AG04449 (cell line): ENCODE measurements at regions not wholly inside any gene's neighbourhood (a gene's known extent, or its start where the extent isn't known, plus 50 kb on each side); places are given as distances from the start of the nearest gene placed in this dataset.
"Not testable (repeated sequence)": the region's sequence is repeated elsewhere in the genome, so short reads cannot be mapped to it uniquely, and the experiment has no call there.

Source experiments
- CTCF ChIA-PET: fragments of 350-600 bp; formaldehyde crosslinking; extraction: SDS; loops from one replicate; lab custom pipeline; 2021; ENCODE audit warnings: antibody characterized with exemption; lab: Yijun Ruan, JAX
- POLR2A ChIA-PET: fragments of 400-600, 350-600 bp; formaldehyde crosslinking; extraction: SDS; loops from one replicate; lab custom pipeline; 2020; ENCODE audit warnings: antibody characterized with exemption, inconsistent platforms; lab: Yijun Ruan, JAX
- DNase-seq: peaks from one replicate; pipeline ENCODE4 v3.0.0-alpha.2; 2010; ENCODE audit warnings: low read depth, low spot score
- H3K4me3 ChIP-seq: 2 replicates; pipeline ENCODE4 v1.5.1; 2011; ENCODE audit warnings: low read depth, mild to moderate bottlenecking, control low read depth, low read length
- CTCF ChIP-seq: IDR thresholded peaks from one replicate; pipeline ENCODE4 v1.5.1; 2011; ENCODE audit warnings: mild to moderate bottlenecking, moderate library complexity, low read length, control low read depth, inconsistent platforms; ENCODE audit not compliant: insufficient read depth; ENCODE audit errors: missing control alignments

GRCh38 chr3:171978390-171978789 lies 61.0 kb upstream of the FNDC3B start:
- ChIA-PET CTCF (no interaction called here), POLR2A (no interaction called here)
- TF ChIP-seq CTCF, result no peak
- no peak for DNase-seq
- no peak overlapping the region for H3K4me3 ChIP-seq

GRCh38 chr3:171979081-171979480 lies 60.3 kb upstream of the FNDC3B start:
- POLR2A ChIA-PET, result no interaction called here
- no peak for TF ChIP-seq CTCF

GRCh38 chr3:171980578-171981270 lies 58.7 kb upstream of the FNDC3B start:
- ChIA-PET CTCF (interaction anchor here (1.3 kb wide), 1 partner anchor 11 kb away, joined by 5 read pairs; no protein-coding TSS in a partner anchor), POLR2A (no interaction called here)
- H3K4me3 ChIP-seq, result no peak overlapping the region
- no peak for TF ChIP-seq CTCF
- no peak for DNase-seq

More at GRCh38 chr3:171979081-171979480, 60.3 kb upstream of the FNDC3B start:
- CTCF ChIA-PET, result no interaction called here
- no peak for DNase-seq
- no peak overlapping the region for H3K4me3 ChIP-seq

- CTCF ChIA-PET, result interaction anchor here (1.3 kb wide), 1 partner anchor 10 kb away, joined by 5 read pairs; no protein-coding TSS in a partner anchor
- no peak for TF ChIP-seq CTCF
- no peak for DNase-seq
- POLR2A ChIA-PET, result no interaction called here
- no peak overlapping the region for H3K4me3 ChIP-seq
Measured at GRCh38 chr3:171981271-171981605, 58.1 kb upstream of the FNDC3B start.

GRCh38 chr3:171982828-171983227 lies 56.5 kb upstream of the FNDC3B start:
- no peak for DNase-seq
- TF ChIP-seq CTCF, result no peak
- ChIA-PET POLR2A (no interaction called here), CTCF (no interaction called here)
- H3K4me3 ChIP-seq, result no peak overlapping the region

GRCh38 chr3:171983685-171984084 lies 55.7 kb upstream of the FNDC3B start:
- CTCF ChIA-PET, H3K4me3 ChIP-seq, DNase-seq, POLR2A ChIA-PET: not testable (repeated sequence)

GRCh38 chr3:171984883-171985282 lies 54.5 kb upstream of the FNDC3B start:
- ChIA-PET CTCF (no interaction called here), POLR2A (no interaction called here)
- TF ChIP-seq CTCF, result no peak
- H3K4me3 ChIP-seq, result no peak overlapping the region
- DNase-seq, result no peak
